ENCODE measurements at regions not wholly inside any gene's neighbourhood (a gene's known extent, or its start where the extent isn't known, plus 50 kb on each side); places are given as distances from the start of the nearest gene placed in this dataset.

DNA sequence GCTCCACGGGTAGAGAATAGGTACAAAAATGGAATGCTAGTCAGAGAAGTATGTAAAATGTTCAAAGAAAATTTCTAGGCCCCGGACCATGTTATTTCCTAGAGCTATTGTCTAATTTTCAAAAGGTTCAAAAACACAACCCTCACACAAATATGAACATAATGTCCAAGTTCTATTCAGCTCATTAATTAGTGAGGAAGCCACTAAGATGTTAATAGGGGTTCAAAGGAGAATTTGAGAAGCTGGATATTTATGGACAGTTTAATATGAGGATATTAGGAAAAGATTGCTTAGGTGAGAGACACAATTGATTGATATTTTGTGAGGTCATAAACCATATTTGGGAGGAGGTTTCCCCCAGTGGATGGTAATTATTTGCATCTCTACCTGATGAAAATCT lies 710.6 kb upstream of the ID2 start:
- Histone ChIP-seq H3K79me2 (ENCODE audit: insufficient read depth, low read length) (no peaks in the 10 kb centered on the region), H3K79me1 (ENCODE audit: insufficient read depth, low read depth, low read length, poor library complexity, severe bottlenecking) (no peaks in the 10 kb centered on the region), H3K18ac (ENCODE audit: insufficient read length, low read depth, low read length) (no peak overlapping the region), H3K4ac (ENCODE audit: low read depth, low read length) (no peak overlapping the region), H2BK5ac (ENCODE audit: insufficient read length, low read length) (no peak overlapping the region), H3T11ph (ENCODE audit: low read length) (no peak overlapping the region), H3K4me2 (ENCODE audit: insufficient read depth, insufficient read length, low read length) (no peak overlapping the region), H2BK20ac (ENCODE audit: low read depth, low read length, poor library complexity, severe bottlenecking) (no peak overlapping the region), H3K56ac (ENCODE audit: insufficient read length, low read depth, low read length) (no peak overlapping the region), H2AFZ (ENCODE audit: low read length) (no peak overlapping the region), H2BK15ac (ENCODE audit: low read depth, low read length) (no peak overlapping the region), H3K4me1 (ENCODE audit: insufficient read depth, low read length) (peaks cover 4% of the 10 kb centered on the region; the same call in 1 of the 2 replicates), H4K20me1 (ENCODE audit: control insufficient read depth, insufficient read depth, insufficient read length) (no peaks in the 10 kb centered on the region), H2BK12ac (ENCODE audit: insufficient read length, low read depth, low read length) (no peak overlapping the region), H4K91ac (ENCODE audit: insufficient read length, low read depth, low read length) (no peak overlapping the region), H2BK120ac (ENCODE audit: low read depth, low read length, poor library complexity, severe bottlenecking) (no peak overlapping the region), H4K8ac (replicated peaks; ENCODE audit: insufficient read length, low read depth, low read length) (no peak overlapping the region), H3K9ac (ENCODE audit: extremely low read depth, insufficient read length, low read length) (no peak overlapping the region), H2AK5ac (ENCODE audit: insufficient read length, low read length) (no peak overlapping the region), H3K23ac (ENCODE audit: insufficient read length, low read depth, low read length) (no peak overlapping the region), H3K27ac (ENCODE audit: insufficient read length, low read depth, low read length) (no peak overlapping the region), H3K14ac (ENCODE audit: insufficient read depth, low read length) (no peak overlapping the region), H3K23me2 (ENCODE audit: insufficient read length, low read depth, low read length, poor library complexity, severe bottlenecking) (no peaks in the 10 kb centered on the region), H3K27me3 (ENCODE audit: insufficient read depth, low read length) (no peaks in the 10 kb centered on the region), H3K9me3 (ENCODE audit: control insufficient read depth, low read depth, low read length) (no peaks in the 10 kb centered on the region), H4K5ac (ENCODE audit: insufficient read length, low read depth, low read length) (no peak overlapping the region)
- Mint-ChIP-seq H3K27me3 (ENCODE audit: low read depth) (peaks cover 3% of the 10 kb centered on the region), H3K4me3 (no peak overlapping the region), H3K9me3 (no peaks in the 10 kb centered on the region), H3K4me1 (peaks cover 14 to 21% of the 10 kb centered on the region in 2 experiments), H3K36me3 (ENCODE audit: insufficient read depth in 1 of 3, low read depth in 3 of 3) (no peaks in the 10 kb centered on the region), H3K27ac (no peak overlapping the region)
- DNase-seq, result no peak
- WGBS (ENCODE audit: extremely low coverage, insufficient read length, low lambda C conversion rate), result no CpG with 5 or more reads among the region's 2 CpGs
- no peak for TF ChIP-seq CTCF (conservative IDR thresholded peaks at IDR 0.05)

Measured in H9 (cell line).